ENCODE measurements at regions not wholly inside any gene's neighbourhood (a gene's known extent, or its start where the extent isn't known, plus 50 kb on each side); places are given as distances from the start of the nearest gene placed in this dataset.

GRCh38 chr1:36537190-36537768 is 54.6 kb upstream of the CSF3R start:
- H3K4me3 Mint-ChIP-seq = no peak overlapping the region
- peaks cover 66% of the 10 kb centered on the region for H3K27me3 Mint-ChIP-seq (ENCODE audit: low read depth)
- H3K36me3 Mint-ChIP-seq = no peaks in the 10 kb centered on the region
- H3K27ac Mint-ChIP-seq = no peak overlapping the region
- TF ChIP-seq CTCF (IDR thresholded peaks at IDR 0.05; ENCODE audit: unreplicated experiment) = no peak
- no peaks in the 10 kb centered on the region for H3K4me1 Mint-ChIP-seq
- DNase-seq (ENCODE audit: low spot score in 2 of 2, unreplicated experiment in 2 of 2) = no peak
- peaks cover 6% of the 10 kb centered on the region for H3K9me3 Mint-ChIP-seq

- Mint-ChIP-seq H3K4me1 (no peaks in the 10 kb centered on the region), H3K4me3 (no peak overlapping the region), H3K9me3 (peaks cover 6% of the 10 kb centered on the region), H3K36me3 (no peaks in the 10 kb centered on the region), H3K27ac (no peak overlapping the region), H3K27me3 (ENCODE audit: low read depth) (peaks cover 67% of the 10 kb centered on the region)
- TF ChIP-seq CTCF (IDR thresholded peaks at IDR 0.05; ENCODE audit: unreplicated experiment) = no peak
- no peak for DNase-seq (ENCODE audit: low spot score in 2 of 2, unreplicated experiment in 2 of 2)
Measured at GRCh38 chr1:36536727-36537126, 54.0 kb upstream of the CSF3R start.

- Mint-ChIP-seq H3K27ac (no peak overlapping the region), H3K36me3 (no peaks in the 10 kb centered on the region), H3K27me3 (ENCODE audit: low read depth) (peaks cover 69% of the 10 kb centered on the region), H3K9me3 (peaks cover 6% of the 10 kb centered on the region), H3K4me1 (no peaks in the 10 kb centered on the region), H3K4me3 (no peak overlapping the region)
- DNase-seq (ENCODE audit: low spot score in 2 of 2, unreplicated experiment in 2 of 2) = no peak
- TF ChIP-seq CTCF (IDR thresholded peaks at IDR 0.05; ENCODE audit: unreplicated experiment) = no peak
Measured at GRCh38 chr1:36534711-36535412, 52.1 kb upstream of the CSF3R start.

GRCh38 chr1:36533897-36534296 is 51.2 kb upstream of the CSF3R start:
- Mint-ChIP-seq H3K4me3 (no peak overlapping the region), H3K27me3 (ENCODE audit: low read depth) (peaks cover 68% of the 10 kb centered on the region), H3K36me3 (no peaks in the 10 kb centered on the region), H3K9me3 (peaks cover 6% of the 10 kb centered on the region), H3K4me1 (no peaks in the 10 kb centered on the region), H3K27ac (no peak overlapping the region)
- DNase-seq (ENCODE audit: low spot score in 2 of 2, unreplicated experiment in 2 of 2) = no peak
- TF ChIP-seq CTCF (IDR thresholded peaks at IDR 0.05; ENCODE audit: unreplicated experiment) = no peak

GRCh38 chr1:36532810-36533401 is 50.2 kb upstream of the CSF3R start:
- peaks cover 64% of the 10 kb centered on the region for H3K27me3 Mint-ChIP-seq (ENCODE audit: low read depth)
- no peak for DNase-seq (ENCODE audit: low spot score in 2 of 2, unreplicated experiment in 2 of 2)
- H3K4me3 Mint-ChIP-seq = no peak overlapping the region
- no peaks in the 10 kb centered on the region for H3K4me1 Mint-ChIP-seq
- no peaks in the 10 kb centered on the region for H3K36me3 Mint-ChIP-seq
- H3K27ac Mint-ChIP-seq = no peak overlapping the region
- TF ChIP-seq CTCF (IDR thresholded peaks at IDR 0.05; ENCODE audit: unreplicated experiment) = no peak
- H3K9me3 Mint-ChIP-seq = peaks cover 6% of the 10 kb centered on the region
